ENCODE measurements at regions not wholly inside any gene's neighbourhood (a gene's known extent, or its start where the extent isn't known, plus 50 kb on each side); places are given as distances from the start of the nearest gene placed in this dataset.

- no peak for DNase-seq
Observed at GRCh38 chr12:111194703-111195051, 174.2 kb downstream of the PHETA1 start.

GRCh38 chr12:111193977-111194702 lies 174.8 kb downstream of the PHETA1 start:
- DNase-seq: no peak

- DNase-seq: no peak
Observed at GRCh38 chr12:111193496-111193895, 175.4 kb downstream of the PHETA1 start.

- DNase-seq: no peak
Observed at GRCh38 chr12:111193067-111193466, 175.8 kb downstream of the PHETA1 start.

- no peak for DNase-seq
Observed at GRCh38 chr12:111192647-111193046, 176.2 kb downstream of the PHETA1 start.

GRCh38 chr12:111190741-111191526 lies 178.0 kb downstream of the PHETA1 start:
- no peak for DNase-seq

GRCh38 chr12:111189792-111190191 lies 179.1 kb downstream of the PHETA1 start:
- no peak for DNase-seq

GRCh38 chr12:111188436-111188835 lies 180.5 kb downstream of the PHETA1 start:
- no peak for DNase-seq

GRCh38 chr12:111186347-111186746 lies 182.5 kb downstream of the PHETA1 start:
- no peak for DNase-seq

GRCh38 chr12:111185889-111186227 lies 183.0 kb downstream of the PHETA1 start:
- DNase-seq: no peak

- no peak for DNase-seq
Observed at GRCh38 chr12:111185206-111185888, 183.5 kb downstream of the PHETA1 start.

- DNase-seq: no peak
Observed at GRCh38 chr12:111184161-111184560, 184.7 kb downstream of the PHETA1 start.

GRCh38 chr12:111183094-111183493 lies 185.8 kb downstream of the PHETA1 start:
- DNase-seq: no peak

GRCh38 chr12:111182382-111182781 lies 186.5 kb downstream of the PHETA1 start:
- DNase-seq: no peak

- DNase-seq: peak; percentile 65
Observed at GRCh38 chr12:111181143-111181726, 187.7 kb downstream of the PHETA1 start.

GRCh38 chr12:111180426-111181142 lies 188.3 kb downstream of the PHETA1 start:
- DNase-seq: no peak

GRCh38 chr12:111178181-111179081 lies 190.5 kb downstream of the PHETA1 start:
- no peak for DNase-seq

GRCh38 chr12:111175396-111176094 lies 193.3 kb downstream of the PHETA1 start:
- no peak for DNase-seq

- no peak for DNase-seq
Observed at GRCh38 chr12:111174961-111175345, 193.9 kb downstream of the PHETA1 start.

- no peak for DNase-seq
Observed at GRCh38 chr12:111174251-111174960, 194.5 kb downstream of the PHETA1 start.

- DNase-seq: no peak
Observed at GRCh38 chr12:111173836-111174235, 195.1 kb downstream of the PHETA1 start.
